ENCODE measurements at regions not wholly inside any gene's neighbourhood (a gene's known extent, or its start where the extent isn't known, plus 50 kb on each side); places are given as distances from the start of the nearest gene placed in this dataset.
"Not testable (repeated sequence)": the region's sequence is repeated elsewhere in the genome, so short reads cannot be mapped to it uniquely, and the experiment has no call there.

- H3K4me3 ChIP-seq (ENCODE audit: low read depth, low read length), result no peak overlapping the region
- no peaks in the 10 kb centered on the region for H3K27me3 ChIP-seq (ENCODE audit: control insufficient read depth, insufficient read depth, low read length)
- no peak for DNase-seq (ENCODE audit: low read depth)
- no peaks in the 10 kb centered on the region for H3K36me3 ChIP-seq (ENCODE audit: control insufficient read depth, insufficient read depth, low read length)
- TF ChIP-seq CTCF (IDR thresholded peaks at IDR 0.05; ENCODE audit: insufficient read depth, low read length, poor library complexity, severe bottlenecking), result no peak
Observed at GRCh38 chr4:52510939-52511565, 148.0 kb downstream of the USP46 start.

- H3K4me3 ChIP-seq (ENCODE audit: low read depth, low read length), result no peak overlapping the region
- no peaks in the 10 kb centered on the region for H3K27me3 ChIP-seq (ENCODE audit: control insufficient read depth, insufficient read depth, low read length)
- DNase-seq (ENCODE audit: low read depth), result no peak
- H3K36me3 ChIP-seq (ENCODE audit: control insufficient read depth, insufficient read depth, low read length), result no peaks in the 10 kb centered on the region
- TF ChIP-seq CTCF (IDR thresholded peaks at IDR 0.05; ENCODE audit: insufficient read depth, low read length, poor library complexity, severe bottlenecking), result no peak
Observed at GRCh38 chr4:52511825-52512224, 147.3 kb downstream of the USP46 start.

- Histone ChIP-seq H3K27me3 (ENCODE audit: control insufficient read depth, insufficient read depth, low read length) (no peaks in the 10 kb centered on the region), H3K36me3 (ENCODE audit: control insufficient read depth, insufficient read depth, low read length) (no peaks in the 10 kb centered on the region), H3K4me3 (ENCODE audit: low read depth, low read length) (no peak overlapping the region)
- TF ChIP-seq CTCF (IDR thresholded peaks at IDR 0.05; ENCODE audit: insufficient read depth, low read length, poor library complexity, severe bottlenecking), result no peak
- DNase-seq (ENCODE audit: low read depth), result no peak
Observed at GRCh38 chr4:52512291-52512690, 146.8 kb downstream of the USP46 start.

- H3K4me3 ChIP-seq (ENCODE audit: low read depth, low read length); H3K27me3 ChIP-seq (ENCODE audit: control insufficient read depth, insufficient read depth, low read length); DNase-seq (ENCODE audit: low read depth); H3K36me3 ChIP-seq (ENCODE audit: control insufficient read depth, insufficient read depth, low read length): not testable (repeated sequence)
Observed at GRCh38 chr4:52522093-52522492, 137.0 kb downstream of the USP46 start.

GRCh38 chr4:52529983-52530382 is 129.1 kb downstream of the USP46 start:
- TF ChIP-seq CTCF (IDR thresholded peaks at IDR 0.05; ENCODE audit: insufficient read depth, low read length, poor library complexity, severe bottlenecking), result no peak
- no peak overlapping the region for H3K4me3 ChIP-seq (ENCODE audit: low read depth, low read length)
- no peak for DNase-seq (ENCODE audit: low read depth)

GRCh38 chr4:52535793-52536192 is 123.3 kb downstream of the USP46 start:
- DNase-seq (ENCODE audit: low read depth), result no peak
- TF ChIP-seq CTCF (IDR thresholded peaks at IDR 0.05; ENCODE audit: insufficient read depth, low read length, poor library complexity, severe bottlenecking), result no peak
- no peaks in the 10 kb centered on the region for H3K27me3 ChIP-seq (ENCODE audit: control insufficient read depth, insufficient read depth, low read length)
- H3K36me3 ChIP-seq (ENCODE audit: control insufficient read depth, insufficient read depth, low read length), result no peaks in the 10 kb centered on the region
- no peak overlapping the region for H3K4me3 ChIP-seq (ENCODE audit: low read depth, low read length)

More at GRCh38 chr4:52529983-52530382, 129.1 kb downstream of the USP46 start:
- Histone ChIP-seq H3K27me3 (ENCODE audit: control insufficient read depth, insufficient read depth, low read length) (no peaks in the 10 kb centered on the region), H3K36me3 (ENCODE audit: control insufficient read depth, insufficient read depth, low read length) (no peaks in the 10 kb centered on the region)
